ENCODE measurements at regions not wholly inside any gene's neighbourhood (a gene's known extent, or its start where the extent isn't known, plus 50 kb on each side); places are given as distances from the start of the nearest gene placed in this dataset.
"Not testable (repeated sequence)": the region's sequence is repeated elsewhere in the genome, so short reads cannot be mapped to it uniquely, and the experiment has no call there.

DNA sequence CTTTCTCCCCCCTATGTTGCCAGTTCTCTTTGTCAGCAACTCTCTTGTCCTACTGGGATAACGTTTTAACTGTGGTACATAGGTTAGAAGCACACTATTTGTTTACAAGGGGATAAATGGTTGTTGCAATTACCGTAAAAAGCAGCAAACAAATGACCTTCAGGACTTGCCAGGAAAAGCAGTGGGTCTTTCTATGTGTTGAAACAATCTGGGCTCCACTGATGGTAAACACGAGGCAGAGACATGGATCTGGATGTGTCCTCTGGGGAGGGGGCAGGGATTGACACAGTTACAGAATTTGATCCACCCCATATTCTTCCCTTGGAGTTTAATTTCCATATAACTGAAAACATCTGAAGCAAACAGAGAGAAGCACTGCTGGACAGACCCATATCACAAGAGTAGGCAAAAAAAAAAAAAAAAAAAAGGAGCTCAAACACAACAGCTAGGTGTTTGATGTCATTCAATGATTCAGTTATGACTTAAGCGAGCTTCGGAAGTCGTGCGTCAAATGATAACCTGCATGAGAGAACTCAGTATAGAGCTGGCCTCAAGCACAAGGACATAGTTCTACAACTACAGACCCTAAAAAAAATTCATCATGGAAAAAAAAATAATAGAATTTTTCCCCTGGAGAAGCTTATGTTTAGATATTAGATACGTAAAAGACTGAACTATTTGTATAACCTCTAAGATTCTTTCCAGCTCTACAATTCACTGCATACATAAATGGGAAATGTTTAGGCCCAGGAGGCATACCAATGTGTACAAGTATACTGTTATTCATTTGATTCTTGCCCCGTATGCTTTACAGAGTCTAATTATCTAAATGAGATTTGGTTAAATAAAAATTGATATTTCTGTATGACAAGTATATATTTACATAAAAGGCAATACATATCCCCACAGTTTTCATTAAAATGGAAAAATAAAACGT lies 127.7 kb downstream of the ALDH8A1 start:
- no peak for DNase-seq

DNA sequence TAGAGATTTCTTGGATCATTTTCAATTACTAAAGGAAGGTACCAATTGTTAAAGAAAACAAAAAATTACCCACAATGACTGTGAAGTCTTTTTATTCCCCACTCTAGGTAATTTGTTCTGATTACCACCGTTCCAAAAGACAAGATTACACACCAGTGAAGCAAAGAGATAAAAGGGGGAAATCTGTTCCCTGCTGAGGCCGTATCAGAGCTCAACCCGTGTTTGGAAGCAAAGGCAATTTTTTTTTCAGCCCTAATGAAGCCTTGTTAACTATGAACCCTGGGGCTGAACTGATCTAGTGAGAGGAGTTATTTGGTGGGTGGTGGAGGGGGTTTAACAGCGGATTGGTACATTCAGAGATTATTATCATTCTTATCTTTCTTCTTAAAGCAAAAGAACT lies 128.5 kb downstream of the ALDH8A1 start:
- DNase-seq = no peak

DNA sequence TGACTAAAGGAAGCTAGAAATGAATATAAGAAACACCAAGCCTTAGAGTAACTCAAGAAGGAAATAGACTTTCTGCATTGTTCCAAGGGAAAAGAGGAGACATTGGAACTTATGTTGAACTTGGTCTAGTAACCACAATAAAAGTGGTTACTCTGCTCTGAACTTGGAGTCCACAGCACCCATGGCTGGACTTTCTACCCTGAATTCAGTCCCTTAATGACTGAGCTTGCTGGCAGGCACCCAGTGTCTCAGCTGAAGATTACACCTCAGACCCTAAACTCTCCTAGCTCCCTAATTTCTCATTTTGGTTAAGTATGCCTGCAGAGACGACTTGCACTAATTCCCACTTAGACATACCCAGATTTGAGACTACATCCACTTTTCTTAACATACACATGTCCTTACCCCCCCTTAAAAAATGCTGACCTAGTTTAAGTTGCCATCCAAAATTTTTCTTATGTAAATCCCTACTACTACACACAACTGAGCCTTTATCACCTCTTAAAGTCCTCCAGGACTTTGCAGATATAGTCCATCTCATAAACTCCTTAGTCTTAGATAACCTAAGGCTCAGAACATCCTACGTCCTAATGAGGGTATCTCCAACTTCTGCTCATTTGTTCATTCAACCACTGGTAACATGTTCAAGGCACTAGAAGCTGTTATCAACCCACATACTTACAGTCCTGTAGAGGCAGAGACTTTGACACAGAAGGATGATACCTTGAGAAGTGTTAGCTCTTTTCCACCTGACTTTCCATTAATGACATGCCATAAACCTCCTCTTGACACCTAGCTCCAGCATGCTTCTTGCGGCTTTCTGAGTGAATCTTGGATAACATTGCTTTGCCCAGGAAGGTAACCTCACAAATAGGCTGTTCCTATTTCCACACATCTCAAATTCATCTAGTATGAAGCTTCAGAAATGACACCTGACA lies 129.8 kb downstream of the ALDH8A1 start:
- DNase-seq = no peak

DNA sequence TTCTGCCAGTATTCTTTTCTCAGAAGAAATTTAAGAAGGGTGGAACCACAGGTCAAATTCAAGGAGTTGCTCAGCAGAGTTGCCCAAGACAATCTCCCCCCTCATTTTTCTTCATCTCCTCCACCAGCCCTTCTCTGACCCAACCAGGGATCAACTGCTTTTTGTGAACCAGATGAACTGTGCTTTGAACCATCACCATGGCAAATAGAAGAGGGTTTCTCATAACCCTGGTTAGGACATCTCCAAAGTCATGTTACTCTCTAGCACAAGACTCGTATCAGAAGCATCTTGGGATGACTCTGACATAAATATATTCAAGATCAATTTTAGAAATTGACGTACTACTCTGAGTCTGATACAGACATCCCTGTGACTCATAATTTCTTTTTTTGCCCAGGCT lies 130.7 kb downstream of the ALDH8A1 start:
- DNase-seq = no peak

DNA sequence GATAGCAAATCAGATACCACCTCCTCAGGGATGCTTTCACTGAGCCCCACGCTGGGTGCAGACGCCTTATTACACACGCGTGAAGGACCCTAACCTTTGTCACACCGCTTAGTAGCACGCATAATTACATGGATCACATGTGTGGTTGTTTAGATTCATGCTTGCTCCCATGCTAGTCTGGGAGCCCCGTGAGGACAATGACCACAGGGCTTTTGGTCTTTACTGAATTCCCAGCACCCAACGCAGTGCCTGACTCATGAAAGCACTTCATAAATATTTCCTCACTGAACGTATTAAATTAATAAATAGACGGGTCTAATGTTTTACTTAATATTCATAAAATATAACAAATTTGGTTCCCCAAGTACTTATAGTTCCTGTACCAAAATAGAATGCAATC lies 132.5 kb downstream of the ALDH8A1 start:
- DNase-seq = no peak

DNA sequence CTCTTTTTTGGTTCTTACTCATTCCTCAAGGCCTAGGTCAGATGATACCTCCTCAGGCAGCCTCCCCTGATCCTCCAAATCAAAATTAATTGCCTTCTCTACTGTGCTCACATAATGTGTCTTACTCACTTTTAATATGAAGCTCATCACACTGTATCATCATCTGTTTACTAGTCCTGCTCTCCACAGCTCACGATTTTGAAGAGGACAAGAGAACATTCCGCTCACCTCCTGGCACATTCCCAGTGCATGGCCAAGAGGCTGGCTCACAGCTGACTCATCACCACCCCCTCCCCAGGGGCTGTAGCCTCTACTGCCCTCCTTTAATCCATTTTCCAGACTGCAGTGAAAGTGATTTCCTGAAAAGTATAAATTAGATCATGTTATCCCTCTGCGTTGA lies 133.1 kb downstream of the ALDH8A1 start:
- no peak for DNase-seq

DNA sequence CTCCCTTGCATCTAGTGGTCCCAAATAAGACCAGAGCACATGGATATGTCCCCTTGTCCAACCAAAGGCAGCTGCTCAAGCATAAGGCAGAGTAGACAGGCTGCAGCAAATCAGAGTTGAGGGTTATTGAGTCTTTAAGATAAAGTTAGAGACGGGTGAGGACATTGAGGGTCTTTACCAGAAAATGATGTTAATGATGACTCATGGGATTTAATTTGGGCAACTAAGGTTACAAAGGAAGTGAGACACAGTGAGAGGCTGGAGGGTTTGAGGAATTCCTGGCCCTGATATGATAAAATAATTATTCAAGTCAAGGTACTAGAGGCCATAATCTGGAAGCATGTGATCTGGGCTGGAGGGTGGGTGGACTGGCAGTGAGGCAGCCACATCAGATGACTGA lies 133.6 kb downstream of the ALDH8A1 start:
- no peak for DNase-seq

DNA sequence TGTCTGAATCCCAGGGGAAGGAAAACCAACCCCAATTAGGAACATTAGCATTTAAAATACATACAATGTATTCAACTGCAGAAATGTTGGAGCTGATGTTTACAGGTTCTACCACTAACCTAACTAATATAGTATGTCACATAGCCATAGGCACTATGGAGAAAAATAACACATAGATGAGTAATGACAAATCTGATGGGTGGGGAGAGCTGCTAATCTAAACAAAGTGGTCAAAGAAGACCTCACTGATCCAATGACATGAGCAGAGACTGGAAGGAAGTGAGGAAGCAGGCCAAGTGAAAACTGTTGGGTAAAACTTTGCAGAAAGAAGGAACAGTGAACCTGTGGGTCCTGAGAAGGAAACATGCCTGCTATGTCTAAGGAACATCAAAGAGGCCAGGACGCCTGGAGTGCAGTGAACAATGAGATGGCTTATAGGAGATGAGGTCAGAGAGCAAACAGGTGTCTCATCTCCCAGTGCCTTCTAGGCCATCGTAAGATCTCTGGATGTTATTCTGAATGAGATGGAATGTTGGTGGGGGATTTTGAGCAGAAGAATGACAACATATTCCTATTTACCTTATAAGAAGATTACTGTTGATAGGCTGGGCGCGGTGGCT lies 135.7 kb downstream of the ALDH8A1 start:
- DNase-seq = no peak

DNA sequence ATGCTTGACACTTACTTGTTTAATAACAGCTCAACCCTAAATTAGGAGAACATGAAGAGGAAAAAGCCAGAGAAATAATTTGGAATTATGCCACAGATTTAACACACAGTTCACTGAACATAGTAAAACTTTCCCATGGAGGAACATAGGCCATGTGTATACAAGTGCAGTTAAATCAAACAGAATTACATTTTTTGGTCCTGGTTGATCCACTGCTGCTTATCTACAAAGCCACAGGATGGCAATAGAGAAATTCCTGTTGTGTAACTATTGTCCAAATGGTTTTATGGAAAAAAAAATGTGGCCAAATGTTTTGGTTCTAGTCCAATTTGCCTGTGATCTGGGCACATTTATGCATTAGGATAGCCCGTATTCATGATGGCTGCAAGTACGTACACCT lies 136.8 kb downstream of the ALDH8A1 start:
- no peak for DNase-seq

DNA sequence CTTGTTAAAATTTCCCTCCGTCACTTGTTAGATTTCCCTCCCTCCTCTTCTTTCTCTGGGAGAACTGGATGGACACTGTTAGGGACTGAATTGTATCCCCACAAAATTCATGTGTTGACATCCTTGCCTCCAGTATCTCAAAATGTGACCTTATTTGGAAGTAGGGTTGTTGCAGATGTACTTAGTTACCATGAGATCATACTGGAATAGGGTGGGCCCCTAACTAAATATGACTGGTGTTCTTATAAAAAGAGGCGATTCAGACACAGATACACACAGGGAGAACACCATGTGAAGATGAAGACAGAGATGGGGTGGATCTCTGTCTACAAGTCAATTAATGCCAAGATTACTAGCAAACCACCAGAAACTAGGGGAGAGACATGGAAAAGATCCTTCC lies 139.5 kb downstream of the ALDH8A1 start:
- DNase-seq = no peak

DNA sequence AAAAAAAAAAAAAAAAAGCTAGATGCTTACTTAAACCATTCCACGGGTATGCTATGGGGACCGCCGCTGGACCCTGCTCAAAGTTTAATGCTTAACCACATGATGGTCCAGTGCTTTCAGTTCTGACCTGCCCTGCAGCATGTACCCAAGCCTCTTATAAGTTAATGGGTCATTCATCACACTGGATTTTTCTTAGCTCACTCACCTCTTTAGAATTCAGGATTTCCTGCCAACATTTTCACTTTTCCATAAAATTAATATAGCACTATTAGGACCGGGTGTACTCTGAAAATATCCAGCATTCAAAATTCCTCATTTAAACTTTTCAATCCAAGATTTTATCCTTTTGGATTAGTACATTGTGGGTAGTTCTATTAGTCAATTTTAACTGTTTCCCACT lies 140.8 kb downstream of the ALDH8A1 start:
- DNase-seq = no peak

DNA sequence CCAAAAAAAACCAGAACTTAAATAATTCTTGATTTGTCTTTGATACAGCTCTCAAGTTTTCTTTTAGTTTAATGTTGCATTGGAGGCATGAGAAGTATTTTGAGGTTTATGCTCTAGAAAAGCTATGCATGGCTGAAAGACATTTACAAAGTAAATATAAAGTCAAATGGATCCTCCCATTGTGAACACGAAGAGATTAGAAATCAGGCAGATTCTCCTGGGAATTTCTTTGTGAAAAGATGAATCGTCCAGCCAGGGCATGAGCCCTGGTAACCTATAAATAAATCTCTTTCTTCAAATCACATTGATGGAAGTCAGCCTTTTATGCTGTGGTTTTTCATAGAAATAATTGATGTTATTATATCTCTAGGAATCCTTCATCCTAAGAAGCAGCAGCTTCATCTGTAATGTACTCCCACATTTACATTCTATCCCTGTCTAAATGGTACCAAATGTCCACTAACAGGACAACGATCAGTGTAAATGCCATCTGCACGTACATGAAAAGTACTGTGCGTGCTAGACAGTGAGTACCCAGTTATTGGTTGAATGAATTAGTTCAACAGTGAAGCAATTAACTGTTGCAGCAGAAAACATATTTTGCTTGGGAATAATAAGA lies 143.6 kb downstream of the ALDH8A1 start:
- no peak for DNase-seq

DNA sequence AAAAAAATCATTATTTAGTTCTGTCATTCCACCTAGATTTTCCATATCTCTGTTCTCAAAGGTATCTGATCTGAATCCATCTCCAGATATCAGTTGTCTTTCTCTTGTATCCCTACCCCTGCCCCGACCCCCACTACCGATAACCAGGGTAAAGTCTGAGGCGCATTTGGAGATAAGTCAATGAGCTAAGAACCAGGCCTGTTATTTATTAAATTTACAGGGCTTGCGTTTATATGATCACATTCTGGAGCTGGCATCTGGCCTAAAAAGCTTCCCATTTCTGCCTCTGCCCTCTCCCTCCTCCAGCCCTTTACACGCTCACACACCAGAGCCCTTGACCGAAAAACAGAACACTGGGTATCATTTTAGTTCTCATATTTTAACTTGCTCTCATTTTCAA lies 144.7 kb downstream of the ALDH8A1 start:
- DNase-seq = no peak

DNA sequence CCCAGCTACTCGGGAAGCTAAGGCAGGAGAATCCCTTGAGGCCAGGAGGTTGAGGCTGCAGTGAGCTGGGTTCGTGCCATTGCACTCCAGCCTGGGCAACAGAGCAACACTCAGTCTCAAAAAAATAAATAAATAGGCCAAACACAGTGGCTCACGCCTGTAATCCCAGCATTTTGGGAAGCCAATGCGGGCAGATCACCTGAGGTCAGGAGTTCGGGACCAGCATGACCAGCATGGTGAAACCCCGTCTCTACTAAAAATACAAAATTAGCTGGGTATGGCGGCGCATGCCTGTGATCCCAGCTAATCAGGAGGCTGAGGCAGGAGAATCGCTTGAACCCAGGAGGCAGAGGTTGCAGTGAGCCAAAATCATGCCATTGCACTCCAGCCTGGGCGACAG lies 145.6 kb downstream of the ALDH8A1 start:
- DNase-seq = not testable (repeated sequence)

DNA sequence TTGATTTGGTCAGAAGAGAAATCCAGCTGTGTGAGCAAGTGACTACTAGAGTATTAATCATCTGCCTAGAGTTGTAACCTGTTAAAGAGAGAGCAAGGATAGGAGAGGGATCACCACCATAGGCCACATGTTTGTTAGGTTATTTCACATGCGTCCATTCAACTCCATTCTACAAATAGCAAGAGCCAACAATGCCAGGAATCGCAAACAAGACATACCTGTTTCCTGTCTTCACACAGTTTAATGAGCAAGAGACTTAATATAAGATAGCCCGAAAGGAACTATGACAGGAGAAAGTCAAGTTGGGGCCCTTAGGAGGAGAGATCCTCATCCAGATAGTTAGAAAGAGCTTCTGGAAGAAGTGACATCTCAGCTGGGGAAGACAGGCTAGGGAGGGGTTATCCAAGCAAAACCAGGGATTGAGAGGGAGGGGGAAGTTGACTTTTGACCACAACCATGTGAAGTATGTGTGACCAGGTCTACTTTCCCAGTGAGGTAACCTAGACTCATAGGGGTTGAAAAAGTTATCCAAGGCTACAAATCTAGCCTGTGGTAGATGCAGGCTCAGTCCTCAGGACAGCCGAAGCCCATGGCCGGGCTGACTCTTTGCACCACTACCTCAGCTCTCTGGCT lies 147.4 kb downstream of the ALDH8A1 start:
- no peak for DNase-seq

DNA sequence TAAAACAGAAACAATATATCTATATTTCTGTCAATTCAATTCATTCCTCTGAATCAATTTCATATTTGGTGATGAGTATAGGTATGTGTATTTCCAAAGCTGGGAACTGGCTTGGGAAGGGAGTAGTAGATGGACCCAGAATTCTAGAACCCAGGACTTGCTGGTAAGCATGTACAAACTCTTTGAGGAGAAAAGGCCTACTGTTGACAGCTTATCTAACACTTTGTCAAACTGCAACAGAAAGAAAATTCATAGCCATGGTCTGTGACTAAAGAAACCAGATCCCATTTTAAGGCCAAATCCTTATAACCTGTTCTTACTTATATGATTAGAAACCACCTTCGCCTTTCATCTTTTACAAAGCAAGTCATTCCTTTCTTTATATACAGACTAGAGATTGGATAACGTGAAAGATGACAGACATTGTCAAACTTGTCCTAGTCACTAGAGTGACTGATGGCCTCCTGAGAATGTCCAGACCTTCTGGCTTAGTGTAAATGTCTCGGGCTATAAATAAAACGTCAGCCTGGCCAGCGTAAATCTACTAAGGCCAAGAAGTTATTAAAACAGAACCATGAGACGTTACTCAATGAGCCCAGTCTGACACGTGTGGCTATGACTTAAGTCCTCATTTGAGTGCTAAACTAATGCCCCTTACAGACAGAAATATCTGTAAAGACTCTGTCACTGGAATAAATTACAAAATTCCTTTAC lies 152.3 kb downstream of the ALDH8A1 start:
- no peak for DNase-seq

DNA sequence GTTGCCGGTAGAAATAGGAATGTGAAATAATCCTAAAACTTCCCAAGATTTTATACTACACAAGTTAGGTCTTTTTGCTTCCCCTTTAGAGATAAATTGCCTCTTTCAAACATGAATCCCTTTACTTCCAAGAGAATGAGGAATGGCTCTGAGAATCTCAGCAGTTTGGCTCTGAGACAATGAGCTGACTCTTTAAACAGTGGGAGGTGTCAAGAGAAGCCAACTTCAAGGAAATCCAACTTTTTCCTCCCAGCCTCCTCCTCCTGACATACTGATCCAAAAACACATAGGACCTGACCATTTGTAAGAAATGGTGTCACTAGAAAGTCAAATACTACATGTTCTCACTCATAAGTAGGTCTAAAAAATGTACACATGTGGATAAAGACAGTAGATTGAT lies 154.2 kb downstream of the ALDH8A1 start:
- DNase-seq = no peak

DNA sequence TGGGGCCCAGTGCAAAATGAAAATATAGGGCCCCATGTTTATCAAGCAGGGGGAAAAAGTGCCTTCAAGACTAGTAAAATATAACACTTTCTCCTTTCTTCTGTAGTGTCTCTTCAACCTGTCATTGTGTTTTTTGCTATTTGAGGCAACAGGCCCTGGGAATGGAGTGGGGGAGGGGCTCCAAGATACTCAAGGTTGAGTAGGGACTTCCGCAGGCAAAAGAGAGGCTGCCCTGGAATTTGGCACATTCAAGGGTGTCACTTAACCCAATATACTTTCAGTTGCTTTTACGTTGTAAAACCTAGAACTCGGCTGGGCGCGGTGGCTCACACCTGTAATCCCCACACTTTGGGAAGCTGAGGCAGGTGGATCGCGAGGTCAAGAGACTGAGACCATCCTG lies 154.9 kb downstream of the ALDH8A1 start:
- DNase-seq = no peak

DNA sequence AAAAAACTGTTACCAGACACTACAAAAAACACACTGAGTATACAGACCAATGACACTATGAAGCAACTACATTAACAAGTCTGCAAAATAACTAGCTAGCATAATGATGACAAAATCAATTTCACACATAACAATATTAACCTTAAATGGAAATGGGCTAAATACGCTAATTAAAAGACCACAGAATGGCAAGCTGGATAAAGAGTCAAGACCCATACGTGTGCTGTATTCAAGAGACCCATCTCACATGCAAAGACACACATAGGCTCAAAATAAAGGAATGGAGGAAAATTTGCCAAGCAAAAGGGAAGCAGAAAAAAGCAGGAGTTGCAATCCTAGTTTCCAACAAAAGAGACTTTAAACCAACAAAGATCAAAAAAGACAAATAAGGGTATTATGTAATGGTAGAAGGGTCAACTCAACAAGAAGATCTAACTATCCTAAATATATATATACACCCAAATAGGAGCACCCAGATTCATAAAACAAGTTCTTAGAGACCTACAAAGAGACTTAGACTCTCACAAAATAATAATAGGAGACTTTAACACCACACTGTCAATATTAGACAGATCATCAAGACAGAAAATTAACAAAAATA lies 158.6 kb downstream of the ALDH8A1 start:
- DNase-seq = not testable (repeated sequence)

DNA sequence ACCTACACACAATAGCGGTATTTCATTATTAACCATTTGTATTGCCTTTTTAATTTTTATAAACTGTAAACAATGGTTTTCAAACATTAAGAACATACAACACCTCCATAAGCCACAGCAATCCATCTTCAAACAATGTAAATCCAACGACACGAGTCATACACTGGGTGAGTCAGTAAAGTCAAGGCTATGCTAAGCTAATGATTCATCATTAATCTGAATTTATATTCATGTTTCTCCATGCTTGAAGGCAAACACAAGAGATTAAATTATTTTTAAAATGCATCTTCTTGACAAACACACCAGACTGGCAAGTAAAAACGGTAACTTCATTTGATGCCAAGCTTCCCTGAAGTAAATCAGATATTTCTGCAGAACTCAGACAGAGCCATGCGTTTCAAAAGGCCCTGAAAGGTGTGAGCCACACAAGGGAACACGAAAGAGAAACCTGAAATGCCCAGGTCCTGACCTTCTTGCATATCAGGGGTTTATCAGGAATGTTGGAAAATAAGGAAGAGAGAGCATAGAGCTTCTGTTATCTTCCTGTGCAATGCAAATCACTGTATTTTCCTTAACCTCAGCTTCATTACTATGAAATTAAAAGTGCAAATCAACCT lies 162.5 kb downstream of the ALDH8A1 start:
- DNase-seq = no peak

DNA sequence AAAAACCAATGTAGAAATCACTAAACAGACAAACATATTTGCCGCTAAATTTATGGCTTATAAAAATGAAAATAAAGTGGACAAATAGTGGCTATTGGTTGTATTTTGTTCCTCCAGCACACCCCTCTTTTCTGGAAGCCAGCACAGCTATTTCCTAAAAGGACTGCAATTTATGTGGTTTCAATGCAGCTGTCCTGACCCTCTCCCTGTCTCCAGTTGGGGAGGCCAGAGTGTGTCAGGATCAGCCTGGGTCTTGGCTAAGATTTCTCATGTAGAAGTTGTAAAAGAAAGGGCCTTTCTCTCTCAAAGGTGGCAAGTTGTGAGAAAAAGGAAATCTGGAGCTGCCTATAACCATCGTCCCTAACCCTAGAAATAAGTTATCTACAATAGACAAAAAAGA lies 165.6 kb downstream of the ALDH8A1 start:
- DNase-seq = no peak
